ENCODE measurements at regions not wholly inside any gene's neighbourhood (a gene's known extent, or its start where the extent isn't known, plus 50 kb on each side); places are given as distances from the start of the nearest gene placed in this dataset.

GRCh38 chr4:31338000-31338399 is 617.8 kb downstream of the PCDH7 start:
- TF ChIP-seq EP300 (IDR thresholded peaks at IDR 0.05): no peak
- H3K9me3 ChIP-seq: peaks cover 0 to 15% (median 0%) of the 10 kb centered on the region in 4 donors
- no peaks in the 10 kb centered on the region for H3K36me3 ChIP-seq
- intact Hi-C loops (cut with DNase I; ENCODE audit: low total_unique reads): no loop called here
- no peaks in the 10 kb centered on the region for H3K27me3 ChIP-seq
- peaks cover 0 to 6% (median 0%) of the 10 kb centered on the region in 4 donors for H3K4me1 ChIP-seq
- DNase-seq: no peak
- H3K4me3 ChIP-seq: no peak overlapping the region
- no peak overlapping the region for H3K27ac ChIP-seq

DNA sequence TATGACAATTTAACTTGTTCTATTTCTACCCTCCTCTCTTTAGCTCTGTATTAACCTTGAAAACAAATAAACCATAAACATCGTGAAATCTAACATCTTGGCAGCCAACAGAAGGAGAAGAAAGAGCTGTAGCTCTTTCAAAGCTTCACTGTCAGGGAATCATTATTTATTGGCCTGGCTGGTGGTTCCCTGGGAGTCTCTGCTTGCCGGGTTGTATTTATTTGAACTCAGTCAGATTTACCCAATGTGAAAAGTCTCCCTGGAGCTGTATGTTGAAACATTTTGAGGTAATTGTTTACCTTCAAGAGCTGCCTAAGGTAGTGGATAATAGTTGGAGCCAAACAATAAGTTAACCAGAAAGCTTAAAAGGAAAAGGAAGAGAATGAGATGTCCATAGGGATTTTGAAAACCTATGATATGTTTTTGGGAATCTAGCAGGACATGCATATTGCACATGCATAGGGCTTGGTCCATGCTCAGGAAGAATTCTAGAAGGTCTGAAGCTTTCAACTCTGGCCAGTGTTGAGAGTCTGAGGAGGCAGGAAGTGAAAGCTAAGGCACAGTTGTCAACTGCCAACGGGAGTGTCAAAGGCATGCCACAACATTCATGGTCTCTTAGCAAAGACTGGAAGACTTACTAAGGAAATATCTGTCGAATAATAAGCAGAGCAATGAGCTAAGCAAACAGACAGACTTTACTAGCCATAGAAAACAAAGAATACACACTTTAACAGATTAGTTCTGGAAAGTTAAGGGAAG is 621.6 kb downstream of the PCDH7 start:
- no peak overlapping the region for H3K4me3 ChIP-seq
- intact Hi-C loops (cut with DNase I; ENCODE audit: low total_unique reads): no loop called here
- H3K4me1 ChIP-seq: peaks cover 0 to 6% (median 0%) of the 10 kb centered on the region in 4 donors
- no peaks in the 10 kb centered on the region for H3K36me3 ChIP-seq
- WGBS, 5 donors: 46 to 69% (median 61%) methylated on average over 4 of the region's 4 CpGs
- no peak overlapping the region for H3K27ac ChIP-seq
- TF ChIP-seq EP300 (IDR thresholded peaks at IDR 0.05) (no peak), POLR2AphosphoS5 (IDR thresholded peaks at IDR 0.05) (no peak), POLR2A (IDR thresholded peaks at IDR 0.05) (no peak)
- TF ChIP-seq, protein P1, sequence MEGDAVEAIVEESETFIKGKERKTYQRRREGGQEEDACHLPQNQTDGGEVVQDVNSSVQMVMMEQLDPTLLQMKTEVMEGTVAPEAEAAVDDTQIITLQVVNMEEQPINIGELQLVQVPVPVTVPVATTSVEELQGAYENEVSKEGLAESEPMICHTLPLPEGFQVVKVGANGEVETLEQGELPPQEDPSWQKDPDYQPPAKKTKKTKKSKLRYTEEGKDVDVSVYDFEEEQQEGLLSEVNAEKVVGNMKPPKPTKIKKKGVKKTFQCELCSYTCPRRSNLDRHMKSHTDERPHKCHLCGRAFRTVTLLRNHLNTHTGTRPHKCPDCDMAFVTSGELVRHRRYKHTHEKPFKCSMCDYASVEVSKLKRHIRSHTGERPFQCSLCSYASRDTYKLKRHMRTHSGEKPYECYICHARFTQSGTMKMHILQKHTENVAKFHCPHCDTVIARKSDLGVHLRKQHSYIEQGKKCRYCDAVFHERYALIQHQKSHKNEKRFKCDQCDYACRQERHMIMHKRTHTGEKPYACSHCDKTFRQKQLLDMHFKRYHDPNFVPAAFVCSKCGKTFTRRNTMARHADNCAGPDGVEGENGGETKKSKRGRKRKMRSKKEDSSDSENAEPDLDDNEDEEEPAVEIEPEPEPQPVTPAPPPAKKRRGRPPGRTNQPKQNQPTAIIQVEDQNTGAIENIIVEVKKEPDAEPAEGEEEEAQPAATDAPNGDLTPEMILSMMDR (IDR thresholded peaks at IDR 0.05): no peak
- no peak for DNase-seq
- H3K9me3 ChIP-seq: peaks cover 0 to 18% (median 0%) of the 10 kb centered on the region in 4 donors
- no peaks in the 10 kb centered on the region for H3K27me3 ChIP-seq

DNA sequence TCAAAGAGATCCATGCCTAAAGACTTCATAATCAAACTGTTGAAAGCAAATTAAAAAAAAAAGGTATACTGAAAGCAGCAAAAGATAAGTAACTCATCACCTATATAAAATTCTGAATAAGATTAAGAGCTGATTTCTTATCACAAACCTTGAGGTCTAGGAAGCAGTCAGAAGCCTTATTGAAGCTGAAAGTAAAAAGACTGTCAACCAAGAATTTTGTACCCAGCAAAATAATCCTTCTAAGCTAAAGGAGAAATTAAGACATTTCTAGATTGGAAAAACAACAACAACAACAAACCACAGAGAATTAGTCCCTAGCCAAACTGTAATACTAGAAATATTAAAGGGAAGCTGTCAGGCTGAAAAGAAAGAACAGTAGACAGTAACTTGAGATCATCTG is 622.9 kb downstream of the PCDH7 start:
- no peak for TF ChIP-seq POLR2AphosphoS5 (IDR thresholded peaks at IDR 0.05)
- no peak for TF ChIP-seq POLR2A (IDR thresholded peaks at IDR 0.05)
- no peak for TF ChIP-seq EP300 (IDR thresholded peaks at IDR 0.05)
- TF ChIP-seq, protein P1 (IDR thresholded peaks at IDR 0.05): no peak
- H3K9me3 ChIP-seq: peaks cover 0 to 18% (median 0%) of the 10 kb centered on the region in 4 donors
- H3K27me3 ChIP-seq: no peaks in the 10 kb centered on the region
- intact Hi-C loops (cut with DNase I; ENCODE audit: low total_unique reads): no loop called here
- no peak overlapping the region for H3K4me3 ChIP-seq
- peaks cover 0 to 6% (median 0%) of the 10 kb centered on the region in 4 donors for H3K4me1 ChIP-seq
- no peak for DNase-seq
- no peaks in the 10 kb centered on the region for H3K36me3 ChIP-seq
- no peak overlapping the region for H3K27ac ChIP-seq

- no peaks in the 10 kb centered on the region for H3K9me3 ChIP-seq
- WGBS, 5 donors: 2 to 17% (median 5%) methylated on average over 1 of the region's 1 CpG
- no peak for TF ChIP-seq EP300 (IDR thresholded peaks at IDR 0.05)
- TF ChIP-seq, protein P1 (IDR thresholded peaks at IDR 0.05): no peak
- no peak for TF ChIP-seq POLR2AphosphoS5 (IDR thresholded peaks at IDR 0.05)
- TF ChIP-seq POLR2A (IDR thresholded peaks at IDR 0.05): no peak
- H3K27me3 ChIP-seq: no peaks in the 10 kb centered on the region
- H3K27ac ChIP-seq: no peak overlapping the region
- H3K36me3 ChIP-seq: no peaks in the 10 kb centered on the region
- H3K4me1 ChIP-seq: peaks cover 0 to 3% (median 0%) of the 10 kb centered on the region in 4 donors
- DNase-seq: peak in 1 of 2 donors; percentile 16
- H3K4me3 ChIP-seq: no peak overlapping the region
- intact Hi-C loops (cut with DNase I; ENCODE audit: low total_unique reads): no loop called here
These were observed 629.7 kb downstream of the PCDH7 start for GRCh38 chr4:31349907-31350306.

GRCh38 chr4:31351695-31352094 is 631.5 kb downstream of the PCDH7 start:
- no peaks in the 10 kb centered on the region for H3K9me3 ChIP-seq
- WGBS, 5 donors: 46 to 87% (median 73%) methylated on average over 3 of the region's 3 CpGs
- H3K4me1 ChIP-seq: peaks cover 0 to 3% (median 0%) of the 10 kb centered on the region in 4 donors
- intact Hi-C loops (cut with DNase I; ENCODE audit: low total_unique reads): no loop called here
- no peaks in the 10 kb centered on the region for H3K27me3 ChIP-seq
- no peak overlapping the region for H3K27ac ChIP-seq
- H3K36me3 ChIP-seq: no peaks in the 10 kb centered on the region
- TF ChIP-seq POLR2AphosphoS5 (IDR thresholded peaks at IDR 0.05) (no peak), EP300 (IDR thresholded peaks at IDR 0.05) (no peak), POLR2A (IDR thresholded peaks at IDR 0.05) (no peak)
- TF ChIP-seq, protein P1 (IDR thresholded peaks at IDR 0.05): no peak
- H3K4me3 ChIP-seq: no peak overlapping the region
- no peak for DNase-seq

Data from stomach (tissue), 8 donors.